Stimulated activated CD8-positive, alpha-beta memory T cell treated with anti-CD3 and anti-CD28 coated beads, Interleukin-7, amount 100 ng/mL, for 24 hours (primary cell): ENCODE measurements at regions not wholly inside any gene's neighbourhood (a gene's known extent, or its start where the extent isn't known, plus 50 kb on each side); places are given as distances from the start of the nearest gene placed in this dataset.
"Not testable (repeated sequence)": the region's sequence is repeated elsewhere in the genome, so short reads cannot be mapped to it uniquely, and the experiment has no call there.

Experiments
- DNase-seq: peaks from one replicate; pipeline ENCODE4 v3.0.0-alpha.2; 2020; ENCODE audit warnings: low read depth

DNA sequence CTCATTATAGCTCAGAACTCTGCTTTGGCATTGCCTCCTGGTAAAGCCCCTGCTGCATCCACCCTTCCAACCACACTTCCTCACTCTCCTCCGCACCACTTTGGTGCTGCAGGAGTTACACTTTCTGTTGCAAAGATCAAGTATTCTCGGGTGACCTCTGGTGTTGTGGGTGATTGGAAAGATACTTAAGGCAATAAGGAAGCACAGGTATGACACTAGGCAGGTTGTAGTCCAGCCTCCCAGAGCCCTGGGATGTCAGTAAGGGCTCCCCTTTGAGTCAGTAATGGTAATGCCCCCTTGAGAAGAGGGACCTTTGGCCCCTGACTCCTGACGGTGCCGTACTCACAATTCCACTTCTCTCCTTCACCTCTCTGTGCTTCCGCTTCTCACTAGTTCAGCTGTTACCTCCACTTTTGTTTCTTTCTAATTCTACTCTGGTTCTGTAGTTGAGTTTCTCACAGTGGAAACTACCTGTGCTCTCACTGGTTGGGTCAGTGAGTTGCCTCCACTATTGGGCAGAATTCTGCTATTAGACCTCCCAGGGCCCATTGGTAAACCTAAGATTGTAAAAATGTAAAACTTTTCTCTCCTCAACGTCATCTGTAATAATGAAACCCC lies 350.0 kb downstream of the GOLGA6L6 start:
- not testable (repeated sequence) for DNase-seq

DNA sequence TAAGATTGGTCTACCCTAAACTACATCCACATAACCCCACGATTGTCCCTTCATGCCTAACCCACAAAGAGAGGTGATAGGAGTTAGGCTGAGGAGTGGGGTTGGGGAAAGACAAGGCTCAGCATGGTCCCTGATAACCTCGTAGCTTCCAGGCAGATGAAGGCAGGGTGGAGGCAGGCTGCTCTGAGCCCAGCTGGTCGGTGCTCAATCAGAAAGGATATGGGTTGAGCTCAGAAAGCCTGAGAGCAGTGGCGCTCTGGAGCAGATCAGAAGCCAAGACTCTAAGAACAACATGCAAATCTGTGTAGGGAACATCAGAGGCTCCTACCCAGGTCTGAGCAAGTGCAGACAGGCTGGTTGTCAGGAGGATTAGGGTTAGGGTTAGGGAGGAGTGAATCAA lies 353.0 kb downstream of the GOLGA6L6 start:
- DNase-seq: not testable (repeated sequence)

DNA sequence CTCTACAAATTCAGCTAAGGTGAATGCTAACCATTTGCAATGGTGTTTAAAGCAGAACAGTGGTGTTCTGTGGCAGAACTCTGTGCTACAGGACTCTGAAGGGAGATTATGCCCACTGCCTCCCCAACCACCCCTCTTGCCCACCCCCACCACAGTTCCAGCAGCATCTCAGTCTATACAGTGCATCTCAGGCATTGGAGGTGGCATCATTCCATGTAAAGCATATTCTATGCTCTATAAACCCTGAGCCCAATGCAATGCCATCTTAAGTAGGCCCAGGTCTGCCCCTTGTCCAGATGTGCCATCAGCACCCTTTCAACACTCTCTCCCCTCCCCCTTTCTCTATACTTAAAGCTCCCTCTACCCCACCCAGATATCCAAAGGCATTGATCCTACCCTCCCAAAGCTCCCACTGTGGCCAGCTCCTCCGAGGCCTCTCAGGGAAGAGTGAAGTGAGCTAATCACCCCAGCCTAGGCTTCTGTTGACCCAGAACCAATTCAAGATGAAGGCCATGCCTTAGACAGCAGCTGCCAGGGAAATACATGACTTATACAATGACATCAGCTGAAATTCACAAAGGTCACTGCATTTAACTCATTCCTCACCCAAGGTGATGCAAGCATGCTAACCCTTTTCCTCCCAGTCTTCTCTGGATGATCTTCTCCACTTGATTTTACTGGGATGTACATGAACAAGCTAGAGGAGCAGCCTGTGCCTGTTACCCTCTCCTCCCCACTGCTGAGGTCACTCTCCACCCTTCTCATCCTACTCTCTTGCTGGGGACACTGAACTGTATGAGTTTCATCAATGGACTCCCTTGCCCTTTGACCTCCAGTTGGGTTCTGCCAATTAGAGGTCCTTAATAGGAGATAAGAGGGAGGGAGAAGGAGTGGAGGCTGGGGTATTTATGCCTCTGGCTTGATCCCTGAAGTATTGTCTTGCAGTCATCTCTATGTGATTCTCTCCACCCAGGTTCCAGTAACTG lies 353.9 kb downstream of the GOLGA6L6 start:
- not testable (repeated sequence) for DNase-seq

GRCh38 chr15:20184879-20185278 lies 356.7 kb downstream of the GOLGA6L6 start:
- not testable (repeated sequence) for DNase-seq

DNA sequence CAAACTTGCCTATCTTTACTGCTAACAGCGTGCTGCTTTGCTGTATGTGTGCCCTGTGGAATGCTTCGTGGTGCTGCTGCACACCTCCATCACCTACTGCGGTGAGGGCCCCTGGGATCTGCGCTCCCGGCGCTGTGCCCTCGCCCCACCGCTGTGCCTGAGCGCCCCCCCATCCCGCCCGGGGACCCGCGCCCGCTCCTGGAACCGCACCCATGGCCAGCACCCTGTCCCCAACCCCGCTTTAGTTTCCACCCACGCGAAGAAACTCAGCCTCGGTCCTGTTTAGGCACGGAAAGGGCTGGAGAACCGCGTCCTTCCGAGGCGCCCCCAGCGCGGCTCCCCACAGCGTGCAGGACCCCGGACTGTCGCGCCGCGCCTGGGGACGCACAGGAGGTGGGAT lies 373.4 kb downstream of the GOLGA6L6 start:
- DNase-seq: not testable (repeated sequence)

GRCh38 chr15:20153528-20153927 lies 388.1 kb downstream of the GOLGA6L6 start:
- not testable (repeated sequence) for DNase-seq

DNA sequence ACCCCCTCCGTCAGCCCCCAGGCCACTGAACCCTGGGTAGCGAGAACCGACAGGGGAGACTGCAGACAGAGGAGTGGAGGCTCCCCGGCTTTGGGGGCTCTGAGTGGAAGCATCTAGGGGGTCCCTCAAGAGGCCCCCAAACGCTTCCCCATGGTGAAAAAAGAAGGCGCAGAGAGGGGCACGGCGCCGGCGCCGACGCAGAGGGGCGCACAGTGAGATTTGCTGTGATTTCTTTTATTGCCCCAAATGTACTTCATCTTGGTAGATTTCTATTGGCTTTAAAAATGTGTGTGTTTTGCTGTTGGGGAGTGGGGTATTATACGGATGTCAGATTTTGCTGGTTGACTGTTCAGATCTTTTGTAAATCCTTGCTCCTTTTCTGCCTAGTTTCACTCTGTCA lies 392.9 kb downstream of the GOLGA6L6 start:
- not testable (repeated sequence) for DNase-seq

GRCh38 chr15:20148008-20148407 lies 393.6 kb downstream of the GOLGA6L6 start:
- DNase-seq: not testable (repeated sequence)

GRCh38 chr15:20144333-20145036 lies 397.1 kb downstream of the GOLGA6L6 start:
- DNase-seq: not testable (repeated sequence)

GRCh38 chr15:20142906-20143305 lies 398.7 kb downstream of the GOLGA6L6 start:
- DNase-seq: not testable (repeated sequence)

- not testable (repeated sequence) for DNase-seq
Observed at GRCh38 chr15:20142410-20142809, 399.2 kb downstream of the GOLGA6L6 start.

DNA sequence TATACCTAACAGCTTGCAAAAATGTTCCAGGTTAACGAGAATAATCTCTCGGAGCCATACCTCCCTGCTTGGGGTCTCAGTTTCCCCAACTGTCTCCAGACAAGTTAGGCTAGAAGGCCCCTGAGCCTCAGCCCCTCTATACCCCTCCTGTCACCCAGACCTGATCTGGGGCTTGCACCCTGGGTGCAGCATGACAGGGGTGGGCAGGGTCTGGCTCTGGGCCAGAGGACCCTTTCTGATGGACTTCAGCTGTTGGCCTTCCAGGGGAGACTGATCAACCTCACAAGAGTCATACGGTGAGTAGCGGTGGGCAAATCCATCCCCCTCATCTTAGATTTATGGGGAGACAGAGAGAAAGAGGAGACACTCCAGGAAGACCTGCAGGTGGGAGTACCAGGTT lies 416.9 kb downstream of the GOLGA6L6 start:
- DNase-seq: not testable (repeated sequence)

DNA sequence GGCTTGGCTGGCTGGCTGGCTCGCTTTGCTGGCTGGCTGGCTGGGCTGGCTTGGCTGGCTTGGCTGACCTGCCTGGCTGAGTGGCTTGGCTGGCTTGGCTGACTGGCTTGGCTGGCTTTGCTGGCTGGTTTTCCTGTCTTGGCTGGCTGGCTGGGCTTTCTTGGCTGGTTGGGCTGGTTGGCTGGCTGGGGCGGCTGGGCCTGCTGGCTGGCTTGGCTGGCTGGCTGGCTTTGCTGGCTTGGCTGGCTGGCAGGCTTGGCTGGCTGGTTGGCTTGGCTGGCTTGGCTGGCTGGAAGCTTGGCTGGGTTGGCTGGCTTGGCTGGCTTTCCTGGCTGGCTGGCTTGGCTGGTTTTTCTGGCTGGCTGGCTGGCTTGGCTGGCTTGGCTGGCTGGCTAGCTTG lies 435.6 kb downstream of the GOLGA6L6 start:
- DNase-seq: no peak

- DNase-seq: not testable (repeated sequence)
Observed at GRCh38 chr15:20105011-20105990, 436.3 kb downstream of the GOLGA6L6 start.

- not testable (repeated sequence) for DNase-seq
Observed at GRCh38 chr15:20104551-20104950, 437.0 kb downstream of the GOLGA6L6 start.

- not testable (repeated sequence) for DNase-seq
Observed at GRCh38 chr15:20102862-20103261, 438.7 kb downstream of the GOLGA6L6 start.

DNA sequence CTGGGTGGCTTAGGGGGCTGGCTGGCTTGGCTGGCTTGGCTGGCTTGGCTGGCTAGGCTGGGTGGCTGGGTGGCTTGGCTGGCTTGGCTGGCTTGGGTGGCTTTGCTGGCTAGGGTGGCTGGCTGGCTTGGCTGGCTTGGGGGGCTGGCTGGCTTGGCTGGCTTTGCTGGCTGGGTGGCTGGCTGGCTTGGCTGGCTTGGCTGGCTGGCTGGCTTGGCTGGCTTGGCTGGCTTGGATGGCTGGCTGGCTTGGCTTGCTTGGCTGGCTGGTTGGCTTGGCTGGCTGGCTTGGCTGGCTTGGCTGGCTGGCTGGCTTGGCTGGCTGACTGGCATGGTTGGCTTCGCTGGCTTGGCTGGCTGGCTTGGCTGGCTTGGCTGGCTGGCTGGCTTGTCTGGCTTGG lies 439.4 kb downstream of the GOLGA6L6 start:
- DNase-seq: not testable (repeated sequence)

DNA sequence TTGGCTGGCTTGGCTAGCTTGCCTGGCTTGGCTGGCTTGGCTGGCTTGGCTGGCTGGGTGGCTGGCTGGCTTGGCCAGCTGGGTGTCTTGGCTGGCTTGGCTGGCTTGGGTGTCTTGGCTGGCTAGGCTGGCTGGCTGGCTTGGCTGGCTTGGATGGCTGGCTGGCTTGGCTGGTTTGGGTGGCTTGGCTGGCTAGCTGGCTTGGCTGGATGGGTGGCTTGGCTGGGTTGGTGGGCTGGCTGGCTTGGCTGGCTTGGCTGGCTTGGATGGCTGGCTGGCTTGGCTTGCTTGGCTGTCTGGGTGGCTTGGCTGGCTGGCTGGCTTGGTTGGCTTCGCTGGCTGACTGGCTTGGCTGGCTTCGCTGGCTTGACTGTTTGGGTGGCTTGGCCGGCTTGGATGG lies 440.3 kb downstream of the GOLGA6L6 start:
- DNase-seq: not testable (repeated sequence)

GRCh38 chr15:20100604-20101270 lies 440.9 kb downstream of the GOLGA6L6 start:
- not testable (repeated sequence) for DNase-seq

DNA sequence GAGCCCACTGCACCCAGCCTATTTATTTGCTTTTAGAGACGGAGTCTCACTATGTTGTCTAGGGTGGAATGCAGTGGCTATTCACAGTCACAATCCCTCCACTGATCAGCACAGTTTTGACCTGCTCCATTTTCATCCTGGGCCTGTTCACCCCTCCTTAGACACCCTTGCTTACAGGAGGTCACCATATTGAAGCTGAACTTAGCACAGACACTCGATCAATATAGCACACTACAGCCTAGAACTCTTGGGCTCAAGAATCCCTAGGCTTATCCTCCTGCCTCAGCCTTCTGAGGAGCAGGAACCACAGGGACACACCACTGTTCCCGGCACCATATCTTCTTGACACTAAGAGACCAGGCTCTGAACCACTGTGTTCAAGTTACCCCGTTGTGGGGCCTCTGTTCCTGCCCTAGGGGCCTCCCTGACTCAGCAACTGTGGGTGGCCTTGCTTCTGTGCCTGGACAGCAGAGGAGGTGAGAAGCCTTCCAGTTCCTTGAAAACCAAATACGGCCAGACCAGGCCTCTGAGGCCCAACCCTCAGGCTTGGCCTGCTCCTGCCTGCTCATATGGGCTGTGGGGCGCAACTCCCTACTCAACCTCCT lies 445.8 kb downstream of the GOLGA6L6 start:
- DNase-seq: not testable (repeated sequence)
